HG03025 (cell line): ENCODE measurements at regions not wholly inside any gene's neighbourhood (a gene's known extent, or its start where the extent isn't known, plus 50 kb on each side); places are given as distances from the start of the nearest gene placed in this dataset.

Experiments used
- ATAC-seq: cut with Tn5 transposase; IDR thresholded peaks from one replicate; pipeline ENCODE4 v1.9.1; 2021; ENCODE audit warnings: mild to moderate bottlenecking, moderate library complexity; ENCODE audit not compliant: unreplicated experiment, low FRiP score

- no peak for ATAC-seq
Observed at GRCh38 chr2:19750136-19750535, 151.6 kb downstream of the TTC32 start.

DNA sequence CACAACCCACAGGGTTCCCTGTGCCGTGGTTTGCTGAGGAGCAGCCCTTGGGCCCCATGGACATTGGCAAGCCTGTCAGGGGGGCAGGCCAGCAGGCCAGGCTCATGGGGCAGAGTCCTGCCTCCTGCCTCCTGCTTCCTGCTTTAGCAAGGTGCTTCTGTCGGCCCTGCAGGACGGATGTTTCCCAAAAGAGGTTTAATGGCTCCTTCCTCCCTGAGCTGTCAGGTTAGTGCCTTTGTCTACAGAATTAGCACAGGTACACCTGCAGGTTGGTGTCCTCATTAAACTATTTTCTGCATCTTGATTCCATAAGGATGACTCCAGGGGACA is 152.3 kb downstream of the TTC32 start:
- ATAC-seq: no peak

DNA sequence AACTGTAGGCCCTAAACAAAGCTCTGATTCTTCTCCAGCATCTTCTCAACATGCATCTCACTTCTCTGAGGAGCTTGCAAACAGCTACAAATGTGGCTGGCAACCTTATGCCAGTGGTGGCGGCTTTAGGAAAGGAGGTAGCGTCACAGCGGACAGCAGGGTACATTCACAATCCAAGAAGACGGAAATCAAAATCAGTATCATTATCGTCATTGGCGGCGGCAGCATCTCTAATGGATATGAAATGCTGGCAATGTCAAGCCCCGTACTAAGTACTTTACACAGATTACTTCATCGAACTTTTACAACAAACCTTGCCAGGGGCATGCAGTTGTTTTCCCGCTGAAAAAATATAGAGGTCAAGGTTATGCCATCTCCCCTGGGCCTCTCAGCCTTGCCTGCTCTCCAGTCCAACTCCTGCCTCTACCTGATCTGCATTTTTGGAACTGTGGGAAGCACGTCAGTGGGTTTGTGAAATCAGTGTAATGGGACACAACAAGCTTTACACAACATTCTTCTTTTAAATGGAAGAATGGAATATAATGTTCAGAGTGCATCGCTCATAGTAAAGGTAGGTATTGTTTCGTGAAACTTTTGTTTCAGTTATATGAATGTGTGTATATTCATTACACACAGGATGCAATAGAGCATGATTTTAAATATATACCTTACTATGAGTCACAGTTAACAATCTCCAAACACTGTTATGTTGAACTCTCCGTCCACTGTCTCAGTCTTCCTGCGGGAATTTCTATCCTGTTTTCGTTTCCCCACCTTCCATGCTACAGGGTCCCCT is 152.9 kb downstream of the TTC32 start:
- no peak for ATAC-seq

GRCh38 chr2:19748073-19748375 is 153.8 kb downstream of the TTC32 start:
- no peak for ATAC-seq

- no peak for ATAC-seq
Observed at GRCh38 chr2:19747310-19748072, 154.3 kb downstream of the TTC32 start.

GRCh38 chr2:19746611-19747309 is 155.0 kb downstream of the TTC32 start:
- no peak for ATAC-seq

GRCh38 chr2:19746137-19746600 is 155.6 kb downstream of the TTC32 start:
- ATAC-seq: no peak

DNA sequence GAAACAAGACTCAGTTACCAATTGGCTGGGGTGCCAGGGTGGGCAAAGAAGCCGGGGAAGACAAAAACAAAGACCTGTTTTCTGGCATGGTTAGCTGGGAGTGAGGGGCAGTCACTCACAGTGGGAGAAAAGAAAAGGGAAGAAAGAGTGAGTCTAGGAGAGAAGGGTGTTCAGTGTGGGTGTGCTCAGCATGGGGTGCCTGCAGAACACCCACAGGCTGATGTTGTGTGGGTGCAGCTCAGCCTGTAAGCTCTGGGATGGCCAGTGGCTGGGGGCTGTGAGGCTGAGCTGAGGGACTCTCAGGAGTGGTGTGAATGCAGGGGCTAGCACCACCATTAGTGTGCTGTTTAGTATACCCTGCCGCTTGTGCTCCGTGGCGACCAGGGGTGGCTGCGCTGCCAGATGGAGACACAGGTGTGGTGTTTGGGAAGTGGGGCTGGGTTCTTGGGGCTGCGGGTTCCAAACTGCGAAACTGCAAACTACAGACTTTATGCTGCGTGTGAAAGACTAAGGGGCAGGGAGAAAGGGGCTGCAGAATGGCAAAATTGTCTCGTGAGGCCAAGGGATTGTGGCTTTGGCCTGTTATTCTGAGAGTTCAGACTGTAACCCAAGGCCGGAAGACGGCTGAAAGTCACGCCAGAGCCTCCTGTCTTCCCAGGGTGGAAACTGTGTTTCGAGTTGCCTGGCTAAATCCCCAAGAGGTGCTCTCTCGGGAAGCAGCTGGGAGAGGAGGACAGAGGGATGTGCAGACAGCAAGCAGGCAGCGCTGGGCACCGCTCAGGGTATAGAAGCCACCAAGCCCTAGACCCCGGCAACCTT is 156.3 kb downstream of the TTC32 start:
- no peak for ATAC-seq

- no peak for ATAC-seq
Observed at GRCh38 chr2:19744456-19745199, 157.2 kb downstream of the TTC32 start.

DNA sequence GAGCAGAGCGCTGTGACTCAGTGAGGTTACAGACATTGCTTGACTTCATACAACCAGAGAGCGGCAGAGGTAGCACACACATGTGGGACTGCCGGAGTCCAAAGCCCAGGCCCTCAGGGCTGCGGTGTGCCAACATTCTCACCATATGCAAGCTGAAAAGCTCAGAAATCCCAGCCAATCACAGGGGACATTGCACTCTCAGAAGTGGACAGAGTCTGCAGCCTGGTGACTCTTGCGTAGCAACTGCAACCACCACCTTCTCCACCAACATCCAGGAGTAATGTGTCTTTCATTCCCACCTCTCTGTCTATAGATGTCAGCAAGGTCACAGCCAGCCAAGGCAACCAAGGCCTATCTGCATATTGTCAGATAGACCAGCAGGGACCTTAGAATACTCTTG is 158.1 kb downstream of the TTC32 start:
- ATAC-seq: no peak

DNA sequence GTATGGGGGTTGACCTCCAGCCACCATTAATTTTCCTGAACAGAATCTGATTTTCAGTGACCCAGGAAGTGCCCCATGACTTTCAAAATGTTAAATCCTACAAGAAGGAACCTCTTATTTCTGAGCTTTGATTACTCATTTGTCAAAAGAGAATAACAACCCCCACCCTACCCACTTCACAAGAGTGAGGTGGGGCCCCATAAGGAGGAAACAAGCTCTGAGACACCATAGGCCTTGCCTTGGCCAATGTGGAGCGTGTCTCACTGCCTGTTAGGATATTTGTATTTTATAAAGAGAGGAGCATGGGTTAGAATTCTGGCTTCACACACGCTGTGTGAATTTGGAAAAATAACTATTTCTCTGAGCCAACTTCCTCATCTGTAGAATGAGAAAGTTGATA is 158.9 kb downstream of the TTC32 start:
- no peak for ATAC-seq

DNA sequence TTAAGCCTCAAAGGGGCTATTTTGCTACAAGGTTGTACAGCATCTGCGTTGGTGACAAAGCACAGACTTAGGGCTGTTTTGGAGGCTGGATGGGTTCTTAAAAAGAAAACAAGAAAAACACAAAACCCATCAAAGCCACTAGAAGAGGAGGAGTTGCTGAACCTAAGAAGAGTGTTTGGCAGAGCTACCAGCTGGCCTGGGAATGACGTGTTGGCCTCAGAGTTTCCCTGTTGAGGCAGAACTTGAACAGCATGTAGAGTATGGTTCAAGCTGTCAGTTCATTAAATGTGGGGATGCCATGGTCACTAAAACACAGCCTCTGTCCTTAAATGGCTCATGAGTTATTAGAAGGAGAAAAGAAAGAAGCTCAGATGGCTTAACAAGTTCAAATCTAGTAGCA is 162.5 kb downstream of the TTC32 start:
- no peak for ATAC-seq

GRCh38 chr2:19738707-19739106 is 163.1 kb downstream of the TTC32 start:
- no peak for ATAC-seq

DNA sequence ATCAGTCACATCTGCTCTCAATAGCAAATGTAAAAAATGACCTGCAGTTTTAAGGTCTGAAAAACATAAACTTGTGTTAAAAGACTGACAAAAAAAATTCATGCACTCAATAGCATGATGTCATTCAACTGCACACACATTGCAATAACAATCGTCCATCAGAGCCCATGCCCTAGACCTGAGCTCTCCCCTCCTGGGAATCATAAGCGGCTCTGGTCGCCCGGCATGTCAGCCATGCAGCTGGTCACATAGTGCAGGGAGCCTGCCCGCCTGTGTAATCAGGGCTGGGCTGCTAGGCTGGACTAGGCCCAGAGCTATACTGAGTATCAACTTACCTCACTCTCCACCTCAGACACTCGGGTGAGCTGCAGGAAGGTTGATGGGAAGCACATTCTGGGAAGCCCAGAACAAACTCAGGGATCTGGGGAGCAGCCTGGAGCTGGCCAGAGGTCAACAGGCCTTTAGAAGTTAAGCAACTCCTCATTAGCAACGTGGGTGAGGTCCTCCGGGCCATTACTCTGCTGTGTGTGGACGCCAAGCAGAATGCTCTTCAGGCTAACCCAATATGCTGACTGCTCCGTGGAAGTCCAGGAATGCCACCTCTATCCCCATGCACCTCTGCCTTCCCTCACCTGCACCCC is 165.5 kb downstream of the TTC32 start:
- ATAC-seq: no peak

GRCh38 chr2:19733951-19734425 is 167.8 kb downstream of the TTC32 start:
- ATAC-seq: no peak

DNA sequence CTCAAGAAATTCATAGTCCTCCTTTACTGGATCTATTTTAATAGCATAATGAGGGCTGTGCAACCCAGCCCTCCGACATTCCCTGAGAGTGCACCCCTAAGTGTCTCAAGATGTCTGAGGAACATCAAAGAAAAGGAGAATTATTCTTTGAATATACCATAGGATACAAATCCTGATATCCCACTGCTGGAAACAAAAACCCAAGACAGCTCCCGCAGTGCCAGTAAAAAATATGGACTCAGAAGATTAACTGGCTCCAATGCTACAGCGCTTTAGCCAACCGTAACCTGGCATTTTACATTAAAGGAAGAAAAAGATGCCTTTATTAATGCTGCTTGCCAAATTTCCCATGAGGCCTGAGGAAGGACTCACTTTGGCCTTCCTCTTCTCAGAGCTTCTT is 168.4 kb downstream of the TTC32 start:
- no peak for ATAC-seq

DNA sequence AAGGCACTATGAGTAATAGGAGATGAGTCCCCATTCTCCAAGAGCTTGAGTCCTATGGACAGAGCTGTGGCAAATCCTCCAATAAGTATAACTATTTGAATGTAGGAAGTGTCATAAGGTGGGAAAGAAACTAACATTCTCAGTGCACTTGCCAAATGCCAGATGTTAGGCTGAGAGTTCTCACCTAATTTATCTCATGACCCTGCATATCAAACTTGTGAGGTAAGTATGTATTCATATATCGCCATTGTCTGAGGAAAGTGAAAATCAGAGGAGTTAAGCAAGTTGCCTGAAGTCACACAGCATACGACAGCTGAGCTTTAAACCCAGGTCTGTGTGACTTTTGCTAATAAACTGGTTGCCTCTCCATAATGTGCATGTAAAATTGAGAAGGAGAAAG is 169.5 kb downstream of the TTC32 start:
- ATAC-seq: no peak

GRCh38 chr2:19731515-19731914 is 170.3 kb downstream of the TTC32 start:
- no peak for ATAC-seq

DNA sequence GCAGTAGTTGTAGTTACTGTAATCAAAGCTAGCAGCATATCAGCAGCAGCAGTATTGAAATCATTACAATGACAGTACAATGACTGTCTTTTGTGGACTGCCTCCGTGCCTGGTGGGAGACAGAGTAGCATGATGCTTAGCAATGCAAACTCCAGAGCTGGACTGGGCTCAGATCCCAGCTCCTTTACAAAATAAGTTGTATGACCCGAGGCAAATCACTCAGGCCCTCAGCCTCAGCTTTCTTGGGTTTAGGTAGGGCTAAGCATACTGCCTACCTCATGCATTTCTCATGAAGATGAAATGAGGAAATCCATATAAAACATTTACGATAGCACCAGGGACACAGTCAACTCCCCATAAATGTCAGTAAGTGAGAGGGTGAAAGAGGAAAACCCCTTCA is 170.7 kb downstream of the TTC32 start:
- no peak for ATAC-seq
